ENCODE measurements at regions not wholly inside any gene's neighbourhood (a gene's known extent, or its start where the extent isn't known, plus 50 kb on each side); places are given as distances from the start of the nearest gene placed in this dataset.

GRCh38 chr4:179485781-179486180, 2043.5 kb upstream of the AGA start:
- H3K4me3 ChIP-seq (replicated peaks; ENCODE audit: low read depth, low read length) = no peak overlapping the region
- no peak for TF ChIP-seq CTCF (IDR thresholded peaks at IDR 0.05; ENCODE audit: low read depth, low read length, missing control alignments)
- DNase-seq (ENCODE audit: extremely low read depth, low read depth) = no peak

GRCh38 chr4:179486570-179487335, 2044.5 kb upstream of the AGA start:
- H3K4me3 ChIP-seq (replicated peaks; ENCODE audit: low read depth, low read length) = no peak overlapping the region
- no peak for TF ChIP-seq CTCF (IDR thresholded peaks at IDR 0.05; ENCODE audit: low read depth, low read length, missing control alignments)
- no peak for DNase-seq (ENCODE audit: extremely low read depth, low read depth)

GRCh38 chr4:179492260-179493080, 2050.2 kb upstream of the AGA start:
- no peak overlapping the region for H3K4me3 ChIP-seq (replicated peaks; ENCODE audit: low read depth, low read length)
- DNase-seq (ENCODE audit: extremely low read depth, low read depth) = no peak
- TF ChIP-seq CTCF (IDR thresholded peaks at IDR 0.05; ENCODE audit: low read depth, low read length, missing control alignments) = no peak

GRCh38 chr4:179503976-179504375, 2061.7 kb upstream of the AGA start:
- no peak for DNase-seq (ENCODE audit: extremely low read depth, low read depth)
- no peak for TF ChIP-seq CTCF (IDR thresholded peaks at IDR 0.05; ENCODE audit: low read depth, low read length, missing control alignments)
- H3K4me3 ChIP-seq (replicated peaks; ENCODE audit: low read depth, low read length) = no peak overlapping the region

- DNase-seq (ENCODE audit: extremely low read depth, low read depth) = no peak
- no peak for TF ChIP-seq CTCF (IDR thresholded peaks at IDR 0.05; ENCODE audit: low read depth, low read length, missing control alignments)
- no peak overlapping the region for H3K4me3 ChIP-seq (replicated peaks; ENCODE audit: low read depth, low read length)
These were observed 2067.3 kb upstream of the AGA start for GRCh38 chr4:179509489-179509888.

GRCh38 chr4:179521952-179522351, 2079.7 kb upstream of the AGA start:
- TF ChIP-seq CTCF (IDR thresholded peaks at IDR 0.05; ENCODE audit: low read depth, low read length, missing control alignments) = no peak
- DNase-seq (ENCODE audit: extremely low read depth, low read depth) = no peak
- no peak overlapping the region for H3K4me3 ChIP-seq (replicated peaks; ENCODE audit: low read depth, low read length)

Measured in HFF-Myc (cell line).